ENCODE measurements at regions not wholly inside any gene's neighbourhood (a gene's known extent, or its start where the extent isn't known, plus 50 kb on each side); places are given as distances from the start of the nearest gene placed in this dataset.
"Not testable (repeated sequence)": the region's sequence is repeated elsewhere in the genome, so short reads cannot be mapped to it uniquely, and the experiment has no call there.

DNA sequence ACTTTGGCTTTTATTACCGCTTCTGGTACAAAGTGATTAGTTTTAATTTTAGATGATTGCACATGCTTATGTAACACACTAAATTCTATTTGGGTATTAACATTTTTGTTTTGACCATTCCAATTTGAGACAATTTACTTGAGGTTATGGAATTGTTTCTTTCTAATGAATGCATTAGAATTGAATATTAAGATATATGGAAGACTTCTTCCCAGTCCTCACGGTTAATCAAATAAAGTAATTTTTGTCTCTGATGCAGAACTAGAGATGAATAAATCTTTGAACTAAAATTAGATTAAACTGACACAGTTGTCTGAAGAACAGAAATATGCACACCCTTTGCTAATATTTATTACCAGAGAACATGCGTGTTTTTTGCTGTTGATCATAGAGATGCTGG, 127.1 kb upstream of the FBXL17 start:
- H3K4me3 ChIP-seq (ENCODE audit: low read length): no peak overlapping the region
- DNase-seq (ENCODE audit: low read depth): no peak
- TF ChIP-seq, protein P1, sequence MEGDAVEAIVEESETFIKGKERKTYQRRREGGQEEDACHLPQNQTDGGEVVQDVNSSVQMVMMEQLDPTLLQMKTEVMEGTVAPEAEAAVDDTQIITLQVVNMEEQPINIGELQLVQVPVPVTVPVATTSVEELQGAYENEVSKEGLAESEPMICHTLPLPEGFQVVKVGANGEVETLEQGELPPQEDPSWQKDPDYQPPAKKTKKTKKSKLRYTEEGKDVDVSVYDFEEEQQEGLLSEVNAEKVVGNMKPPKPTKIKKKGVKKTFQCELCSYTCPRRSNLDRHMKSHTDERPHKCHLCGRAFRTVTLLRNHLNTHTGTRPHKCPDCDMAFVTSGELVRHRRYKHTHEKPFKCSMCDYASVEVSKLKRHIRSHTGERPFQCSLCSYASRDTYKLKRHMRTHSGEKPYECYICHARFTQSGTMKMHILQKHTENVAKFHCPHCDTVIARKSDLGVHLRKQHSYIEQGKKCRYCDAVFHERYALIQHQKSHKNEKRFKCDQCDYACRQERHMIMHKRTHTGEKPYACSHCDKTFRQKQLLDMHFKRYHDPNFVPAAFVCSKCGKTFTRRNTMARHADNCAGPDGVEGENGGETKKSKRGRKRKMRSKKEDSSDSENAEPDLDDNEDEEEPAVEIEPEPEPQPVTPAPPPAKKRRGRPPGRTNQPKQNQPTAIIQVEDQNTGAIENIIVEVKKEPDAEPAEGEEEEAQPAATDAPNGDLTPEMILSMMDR (IDR thresholded peaks at IDR 0.05; ENCODE audit: insufficient read depth, low read depth, low read length, missing control alignments): no peak

DNA sequence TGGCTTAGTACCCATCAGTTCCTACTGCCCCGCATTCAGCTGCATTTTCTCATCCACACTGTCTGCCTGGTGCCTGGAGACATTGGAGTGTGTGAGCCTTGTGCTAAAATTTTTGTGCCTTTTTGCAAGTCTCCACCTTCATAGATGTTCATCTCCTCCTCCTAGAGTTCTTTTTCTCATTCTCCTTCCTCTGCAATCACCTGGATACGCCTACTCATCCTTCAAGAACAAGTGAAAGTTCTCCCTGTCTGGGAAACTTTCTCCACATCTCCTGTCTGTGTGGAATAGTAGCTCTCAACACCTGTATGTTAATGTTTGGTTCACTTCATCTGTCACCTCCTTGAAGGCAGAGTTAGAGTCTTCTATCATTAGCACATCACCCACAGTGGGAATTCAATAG, 125.7 kb upstream of the FBXL17 start:
- TF ChIP-seq, protein P1 (IDR thresholded peaks at IDR 0.05; ENCODE audit: insufficient read depth, low read depth, low read length, missing control alignments): no peak
- no peak overlapping the region for H3K4me3 ChIP-seq (ENCODE audit: low read length)
- no peak for DNase-seq (ENCODE audit: low read depth)

DNA sequence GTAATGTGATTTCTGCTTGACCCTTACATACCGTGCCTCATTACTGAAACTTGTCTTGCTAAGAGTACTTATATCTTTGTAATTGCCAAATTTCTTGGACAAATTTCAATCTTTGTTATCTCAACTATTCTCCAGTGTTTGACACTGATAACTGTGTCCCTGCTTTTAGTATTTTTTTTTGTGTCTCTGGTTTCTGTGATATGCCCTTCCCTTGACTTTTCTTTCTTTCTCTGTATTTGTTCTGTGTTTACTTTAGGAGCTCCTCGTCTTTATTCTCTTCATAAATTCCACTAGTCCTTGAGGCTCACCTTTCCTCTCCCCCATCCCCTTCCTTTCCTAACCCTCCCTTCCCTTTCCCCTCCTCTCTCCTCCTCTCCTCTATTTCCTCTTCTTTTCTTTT, 123.7 kb upstream of the FBXL17 start:
- TF ChIP-seq, protein P1 (IDR thresholded peaks at IDR 0.05; ENCODE audit: insufficient read depth, low read depth, low read length, missing control alignments): no peak
- no peak overlapping the region for H3K4me3 ChIP-seq (ENCODE audit: low read length)
- DNase-seq (ENCODE audit: low read depth): no peak

DNA sequence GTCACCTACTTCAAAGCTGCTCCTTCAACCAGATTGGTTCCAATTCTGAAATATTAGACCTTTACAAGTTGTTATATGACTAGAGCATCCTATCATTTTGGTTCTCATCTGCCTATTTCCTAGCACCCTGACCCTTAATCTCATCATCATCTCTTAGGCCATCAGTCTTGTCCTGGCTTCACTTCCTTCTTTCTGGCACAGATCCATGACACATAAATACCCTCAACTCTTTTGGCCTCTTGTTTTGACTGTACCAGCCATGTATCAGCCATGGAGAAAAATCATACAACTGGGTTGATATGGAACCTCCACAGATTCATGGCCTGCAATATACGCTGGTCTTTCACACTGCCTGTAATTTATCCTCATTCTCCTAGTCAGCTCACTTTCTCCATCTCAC, 123.1 kb upstream of the FBXL17 start:
- TF ChIP-seq, protein P1 (IDR thresholded peaks at IDR 0.05; ENCODE audit: insufficient read depth, low read depth, low read length, missing control alignments): no peak
- DNase-seq (ENCODE audit: low read depth): no peak
- H3K4me3 ChIP-seq (ENCODE audit: low read length): no peak overlapping the region

DNA sequence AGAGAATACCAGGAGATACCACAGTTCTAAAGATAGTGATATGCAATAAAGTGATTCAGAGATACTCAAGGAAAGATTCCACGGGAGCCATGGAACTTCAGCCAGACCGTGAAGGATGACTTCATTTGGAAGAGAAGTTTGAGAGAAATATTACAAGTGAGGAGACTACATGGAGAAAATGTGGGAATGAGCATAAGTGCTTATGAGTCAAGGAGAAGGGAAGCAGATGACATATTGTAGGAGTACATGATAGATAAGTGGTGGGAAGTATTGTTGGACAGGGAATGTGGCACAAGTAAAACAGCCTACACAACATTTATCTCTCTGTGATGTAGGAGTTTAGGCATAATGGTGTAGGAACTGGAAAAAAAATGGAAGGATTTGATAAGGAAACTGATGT, 122.1 kb upstream of the FBXL17 start:
- no peak for DNase-seq (ENCODE audit: low read depth)
- no peak overlapping the region for H3K4me3 ChIP-seq (ENCODE audit: low read length)
- TF ChIP-seq, protein P1 (IDR thresholded peaks at IDR 0.05; ENCODE audit: insufficient read depth, low read depth, low read length, missing control alignments): no peak

DNA sequence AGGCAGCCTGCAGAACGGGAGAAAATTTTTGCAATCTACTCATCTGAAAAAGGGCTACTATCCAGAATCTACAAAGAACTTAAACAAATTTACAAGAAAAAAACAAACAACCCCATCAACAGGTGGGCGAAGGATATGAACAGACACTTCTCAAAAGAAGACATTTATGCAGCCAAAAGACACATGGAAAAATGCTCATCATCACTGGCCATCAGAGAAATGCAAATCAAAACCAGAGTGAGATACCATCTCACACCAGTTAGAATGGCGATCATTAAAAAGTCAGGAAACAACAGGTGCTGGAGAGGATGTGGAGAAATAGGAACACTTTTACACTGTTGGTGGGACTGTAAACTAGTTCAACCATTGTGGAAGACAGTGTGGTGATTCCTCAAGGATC, 113.7 kb upstream of the FBXL17 start:
- not testable (repeated sequence) for H3K4me3 ChIP-seq (ENCODE audit: low read length); DNase-seq (ENCODE audit: low read depth)

DNA sequence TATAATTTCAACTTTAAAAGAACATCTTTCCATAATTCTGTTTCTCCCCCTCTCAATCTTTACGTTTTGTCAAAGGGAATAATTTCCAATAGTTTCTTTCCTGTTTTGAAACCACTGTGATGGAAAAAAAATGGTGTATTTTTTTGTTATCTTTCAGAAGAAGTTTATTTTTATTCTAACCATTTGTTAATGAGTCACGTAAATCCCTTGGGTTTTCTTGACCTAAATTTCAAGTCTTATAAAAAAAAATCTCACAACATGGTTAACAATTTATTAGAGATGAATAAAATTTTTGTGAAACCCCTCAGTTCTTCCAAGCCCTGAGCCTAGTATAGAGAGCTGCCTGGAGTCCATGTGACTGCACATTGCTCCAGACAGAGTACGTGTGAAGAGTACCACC, 106.1 kb upstream of the FBXL17 start:
- TF ChIP-seq, protein P1 (IDR thresholded peaks at IDR 0.05; ENCODE audit: insufficient read depth, low read depth, low read length, missing control alignments): no peak
- no peak for DNase-seq (ENCODE audit: low read depth)
- H3K4me3 ChIP-seq (ENCODE audit: low read length): no peak overlapping the region

DNA sequence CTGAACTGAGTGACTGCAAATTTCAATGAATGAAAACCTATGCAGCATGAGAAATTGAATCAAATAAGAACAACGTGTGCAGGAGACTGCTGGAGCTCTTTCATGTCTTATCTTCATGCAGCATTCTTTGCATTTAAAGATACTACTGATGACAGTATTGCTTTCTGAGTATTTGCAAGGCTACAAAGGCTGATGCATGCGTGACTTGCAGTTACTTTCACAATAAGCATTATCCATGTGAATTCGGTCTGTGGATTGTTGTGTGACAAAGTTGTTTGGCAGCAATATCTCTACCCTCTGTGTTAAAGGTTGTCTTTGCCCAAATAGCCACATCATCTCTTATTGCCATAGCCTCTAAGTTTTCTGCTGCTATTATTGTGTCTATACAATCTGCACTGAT, 102.1 kb upstream of the FBXL17 start:
- no peak for DNase-seq (ENCODE audit: low read depth)
- TF ChIP-seq, protein P1 (IDR thresholded peaks at IDR 0.05; ENCODE audit: insufficient read depth, low read depth, low read length, missing control alignments): no peak
- no peak overlapping the region for H3K4me3 ChIP-seq (ENCODE audit: low read length)
